ENCODE measurements at regions not wholly inside any gene's neighbourhood (a gene's known extent, or its start where the extent isn't known, plus 50 kb on each side); places are given as distances from the start of the nearest gene placed in this dataset.

- TF ChIP-seq, protein P1, sequence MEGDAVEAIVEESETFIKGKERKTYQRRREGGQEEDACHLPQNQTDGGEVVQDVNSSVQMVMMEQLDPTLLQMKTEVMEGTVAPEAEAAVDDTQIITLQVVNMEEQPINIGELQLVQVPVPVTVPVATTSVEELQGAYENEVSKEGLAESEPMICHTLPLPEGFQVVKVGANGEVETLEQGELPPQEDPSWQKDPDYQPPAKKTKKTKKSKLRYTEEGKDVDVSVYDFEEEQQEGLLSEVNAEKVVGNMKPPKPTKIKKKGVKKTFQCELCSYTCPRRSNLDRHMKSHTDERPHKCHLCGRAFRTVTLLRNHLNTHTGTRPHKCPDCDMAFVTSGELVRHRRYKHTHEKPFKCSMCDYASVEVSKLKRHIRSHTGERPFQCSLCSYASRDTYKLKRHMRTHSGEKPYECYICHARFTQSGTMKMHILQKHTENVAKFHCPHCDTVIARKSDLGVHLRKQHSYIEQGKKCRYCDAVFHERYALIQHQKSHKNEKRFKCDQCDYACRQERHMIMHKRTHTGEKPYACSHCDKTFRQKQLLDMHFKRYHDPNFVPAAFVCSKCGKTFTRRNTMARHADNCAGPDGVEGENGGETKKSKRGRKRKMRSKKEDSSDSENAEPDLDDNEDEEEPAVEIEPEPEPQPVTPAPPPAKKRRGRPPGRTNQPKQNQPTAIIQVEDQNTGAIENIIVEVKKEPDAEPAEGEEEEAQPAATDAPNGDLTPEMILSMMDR (IDR thresholded peaks at IDR 0.05; ENCODE audit: insufficient read depth, low read length, missing control alignments) = no peak
- POLR2A ChIA-PET = no interaction called here
- DNase-seq (ENCODE audit: low read depth, low spot score) = no peak
- CTCF ChIA-PET = no interaction called here
- H3K4me3 ChIP-seq (ENCODE audit: low read depth, low read length) = no peak overlapping the region
Observed at GRCh38 chrX:40150503-40150902, 52.7 kb upstream of the BCOR start.

- DNase-seq (ENCODE audit: low read depth, low spot score) = no peak
- ChIA-PET POLR2A (interaction anchor here (1.4 kb wide), 1 partner anchor 44 kb away, joined by 4 read pairs; no protein-coding TSS in a partner anchor), CTCF (interaction anchor here (1.0 kb wide), 1 partner anchor 12 kb away, joined by 3 read pairs; no protein-coding TSS in a partner anchor)
- TF ChIP-seq, protein P1 (IDR thresholded peaks at IDR 0.05; ENCODE audit: insufficient read depth, low read length, missing control alignments) = no peak
- no peak overlapping the region for H3K4me3 ChIP-seq (ENCODE audit: low read depth, low read length)
Observed at GRCh38 chrX:40149286-40150175, 51.8 kb upstream of the BCOR start.

GRCh38 chrX:40148385-40149285 lies 50.9 kb upstream of the BCOR start:
- CTCF ChIA-PET = interaction anchor here (1.0 kb wide), 1 partner anchor 13 kb away, joined by 3 read pairs; no protein-coding TSS in a partner anchor
- DNase-seq (ENCODE audit: low read depth, low spot score) = no peak
- POLR2A ChIA-PET = interaction anchor here (1.4 kb wide), 1 partner anchor 44 kb away, joined by 4 read pairs; no protein-coding TSS in a partner anchor
- H3K4me3 ChIP-seq (ENCODE audit: low read depth, low read length) = no peak overlapping the region
- TF ChIP-seq, protein P1 (IDR thresholded peaks at IDR 0.05; ENCODE audit: insufficient read depth, low read length, missing control alignments) = no peak

GRCh38 chrX:40147971-40148370 lies 50.2 kb upstream of the BCOR start:
- TF ChIP-seq, protein P1 (IDR thresholded peaks at IDR 0.05; ENCODE audit: insufficient read depth, low read length, missing control alignments) = no peak
- ChIA-PET CTCF (no interaction called here), POLR2A (no interaction called here)
- H3K4me3 ChIP-seq (ENCODE audit: low read depth, low read length) = no peak overlapping the region
- DNase-seq (ENCODE audit: low read depth, low spot score) = no peak
